Neural crest cell (in vitro differentiated cells): ENCODE measurements at regions not wholly inside any gene's neighbourhood (a gene's known extent, or its start where the extent isn't known, plus 50 kb on each side); places are given as distances from the start of the nearest gene placed in this dataset.

Source experiments
- DNase-seq: peaks from one replicate; pipeline ENCODE4 v3.0.0; 2021; ENCODE audit warnings: low read depth, mixed read lengths, low spot score
- H3K27ac Mint-ChIP-seq: one replicate; pipeline ENCODE4 v1.8.0; 2021; ENCODE audit warnings: mild to moderate bottlenecking, mixed read lengths; ENCODE audit not compliant: unreplicated experiment
- H3K27me3 Mint-ChIP-seq: 2 replicates; pipeline ENCODE4 v1.8.0; 2021; ENCODE audit warnings: low read depth, mild to moderate bottlenecking, mixed read lengths
- H3K36me3 Mint-ChIP-seq: 2 replicates; pipeline ENCODE4 v1.8.0; 2021; ENCODE audit warnings: low read depth, mild to moderate bottlenecking, mixed read lengths
- H3K4me1 Mint-ChIP-seq: 2 replicates; pipeline ENCODE4 v1.8.0; 2021; ENCODE audit warnings: mixed read lengths
- H3K4me3 Mint-ChIP-seq: one replicate; pipeline ENCODE4 v1.8.0; 2021; ENCODE audit warnings: mild to moderate bottlenecking, mixed read lengths
- H3K9me3 Mint-ChIP-seq: 2 replicates; pipeline ENCODE4 v1.8.0; 2021; ENCODE audit warnings: mixed read lengths
- CTCF ChIP-seq: fragments of 200-600 bp; sonication (generic); conservative IDR thresholded peaks from 2 replicates; pipeline ENCODE4 v1.5.0; 2021; ENCODE audit warnings: antibody characterized with exemption, mild to moderate bottlenecking

- no peak for DNase-seq
- H3K36me3 Mint-ChIP-seq = no peaks in the 10 kb centered on the region
- H3K27me3 Mint-ChIP-seq = no peaks in the 10 kb centered on the region
- H3K9me3 Mint-ChIP-seq = peaks cover 4% of the 10 kb centered on the region
- H3K4me1 Mint-ChIP-seq = peaks cover under 1% of the 10 kb centered on the region
- H3K27ac Mint-ChIP-seq = no peak overlapping the region
- TF ChIP-seq CTCF = no peak
- H3K4me3 Mint-ChIP-seq = no peak overlapping the region
These were observed 81.2 kb downstream of the VCPKMT start for GRCh38 chr14:50035214-50035613.

GRCh38 chr14:50036211-50036610 lies 80.2 kb downstream of the VCPKMT start:
- no peak for TF ChIP-seq CTCF
- Mint-ChIP-seq H3K4me1 (peaks cover 8% of the 10 kb centered on the region), H3K27me3 (no peaks in the 10 kb centered on the region), H3K9me3 (peaks cover 4% of the 10 kb centered on the region), H3K27ac (no peak overlapping the region), H3K36me3 (no peaks in the 10 kb centered on the region), H3K4me3 (no peak overlapping the region)
- DNase-seq = no peak

- no peaks in the 10 kb centered on the region for H3K36me3 Mint-ChIP-seq
- no peak for TF ChIP-seq CTCF
- DNase-seq = no peak
These were observed 79.7 kb downstream of the VCPKMT start for GRCh38 chr14:50036637-50037036.

GRCh38 chr14:50037240-50037639 lies 79.1 kb downstream of the VCPKMT start:
- no peak for DNase-seq
- Mint-ChIP-seq H3K4me3 (no peak overlapping the region), H3K9me3 (peaks cover 4% of the 10 kb centered on the region), H3K27me3 (no peaks in the 10 kb centered on the region), H3K27ac (no peak overlapping the region), H3K36me3 (no peaks in the 10 kb centered on the region), H3K4me1 (peaks cover 8% of the 10 kb centered on the region)
- no peak for TF ChIP-seq CTCF

More at GRCh38 chr14:50036637-50037036, 79.7 kb downstream of the VCPKMT start:
- peaks cover 4% of the 10 kb centered on the region for H3K9me3 Mint-ChIP-seq
- no peak overlapping the region for H3K4me3 Mint-ChIP-seq
- H3K27ac Mint-ChIP-seq = no peak overlapping the region
- H3K27me3 Mint-ChIP-seq = no peaks in the 10 kb centered on the region
- H3K4me1 Mint-ChIP-seq = peaks cover 8% of the 10 kb centered on the region

DNA sequence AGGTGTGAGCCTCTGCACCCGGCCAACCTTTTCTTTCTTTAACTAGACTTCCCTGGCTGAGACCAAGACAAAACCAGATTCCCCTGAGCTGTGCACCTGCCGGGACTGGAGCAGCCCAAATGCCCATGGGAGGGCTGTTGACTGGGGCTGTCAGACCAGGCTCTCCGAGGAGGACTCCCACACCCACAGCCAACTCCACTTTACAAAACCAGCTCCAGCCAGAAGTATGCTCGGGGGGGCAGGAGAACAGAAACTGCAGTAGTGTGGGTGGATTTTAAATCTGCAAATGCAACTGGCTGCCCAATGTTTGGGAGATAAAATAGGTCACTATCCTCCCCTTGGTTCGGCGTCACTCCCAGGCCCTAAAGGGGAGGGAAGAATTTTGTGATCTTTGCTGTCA lies 78.5 kb downstream of the VCPKMT start:
- H3K4me1 Mint-ChIP-seq = peaks cover 8% of the 10 kb centered on the region
- no peaks in the 10 kb centered on the region for H3K27me3 Mint-ChIP-seq
- TF ChIP-seq CTCF = no peak
- peaks cover 4% of the 10 kb centered on the region for H3K9me3 Mint-ChIP-seq
- no peak overlapping the region for H3K4me3 Mint-ChIP-seq
- H3K36me3 Mint-ChIP-seq = no peaks in the 10 kb centered on the region
- no peak overlapping the region for H3K27ac Mint-ChIP-seq
- DNase-seq = no peak
